ENCODE measurements at regions not wholly inside any gene's neighbourhood (a gene's known extent, or its start where the extent isn't known, plus 50 kb on each side); places are given as distances from the start of the nearest gene placed in this dataset.

DNA sequence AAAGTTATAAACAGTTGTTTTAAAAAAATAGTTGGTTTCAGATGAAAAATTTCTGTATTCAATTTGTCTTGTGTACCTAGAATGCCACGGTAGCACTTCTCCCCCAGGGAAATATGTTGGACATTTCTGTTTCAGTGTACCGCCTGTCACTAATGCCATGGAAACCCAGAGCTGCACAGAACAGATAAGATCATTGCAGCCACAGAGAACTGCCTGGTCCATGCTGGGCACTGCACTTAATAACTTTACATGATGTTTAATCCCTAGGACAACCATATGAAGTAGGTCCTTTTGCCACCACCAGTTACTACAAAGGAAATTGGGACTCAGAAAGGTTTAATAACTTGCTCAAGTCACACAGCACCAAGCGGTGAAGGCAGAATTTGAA lies 253.4 kb upstream of the SRRM4 start:
- no peak overlapping the region for H3K4me3 ChIP-seq
- intact Hi-C loops (cut with DNase I; ENCODE audit: low total_unique reads): no loop called here
- 75 to 91% (median 86%) methylated on average over 3 of the region's 3 CpGs for WGBS, 5 donors
- no peak for DNase-seq
- H3K27ac ChIP-seq: no peak overlapping the region
- peaks cover 0 to 5% (median 0%) of the 10 kb centered on the region in 8 donors for H3K9me3 ChIP-seq
- H3K27me3 ChIP-seq (replicated peaks in 1 of 7): no peaks in the 10 kb centered on the region
- no peak for TF ChIP-seq CTCF (IDR thresholded peaks at IDR 0.05 in 8 of 11, conservative IDR thresholded peaks at IDR 0.05 in 3 of 11)
- no peak for TF ChIP-seq POLR2AphosphoS5 (IDR thresholded peaks at IDR 0.05)
- no peak for TF ChIP-seq POLR2A (IDR thresholded peaks at IDR 0.05)
- H3K36me3 ChIP-seq: no peaks in the 10 kb centered on the region
- no peaks in the 10 kb centered on the region for H3K4me1 ChIP-seq

DNA sequence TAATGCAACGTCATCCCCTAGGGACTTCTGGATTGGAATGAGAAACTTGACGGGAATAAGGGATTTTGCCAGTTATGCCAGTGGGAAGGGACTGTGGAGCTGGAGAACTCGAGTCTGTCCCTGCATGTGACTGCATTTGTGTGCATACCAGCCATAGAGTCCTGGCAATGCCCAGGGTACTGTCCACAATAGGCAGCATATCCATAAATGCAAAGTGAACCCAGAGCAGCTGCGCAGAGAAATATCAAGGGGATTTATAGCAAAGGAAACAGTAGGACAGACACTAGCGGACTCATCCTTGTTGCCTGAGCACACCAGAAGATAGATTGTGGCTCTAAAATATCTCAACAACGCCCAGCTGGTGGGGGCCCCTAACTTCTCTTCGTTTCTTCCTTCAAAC lies 247.1 kb upstream of the SRRM4 start:
- intact Hi-C loops (cut with DNase I; ENCODE audit: low total_unique reads): no loop called here

GRCh38 chr12:118737985-118738540 lies 243.3 kb upstream of the SRRM4 start:
- Histone ChIP-seq H3K27ac (no peak overlapping the region), H3K27me3 (replicated peaks in 1 of 7) (no peaks in the 10 kb centered on the region), H3K4me1 (no peaks in the 10 kb centered on the region), H3K36me3 (no peaks in the 10 kb centered on the region), H3K9me3 (peaks cover 0 to 6% (median 0%) of the 10 kb centered on the region in 8 donors), H3K4me3 (no peak overlapping the region)
- no peak for DNase-seq
- intact Hi-C loops (cut with DNase I; ENCODE audit: low total_unique reads): no loop called here
- no peak for TF ChIP-seq POLR2A (IDR thresholded peaks at IDR 0.05)
- no peak for TF ChIP-seq POLR2AphosphoS5 (IDR thresholded peaks at IDR 0.05)
- TF ChIP-seq CTCF (IDR thresholded peaks at IDR 0.05 in 8 of 11, conservative IDR thresholded peaks at IDR 0.05 in 3 of 11): no peak
- 76 to 88% (median 79%) methylated on average over 4 of the region's 4 CpGs for WGBS, 5 donors

More for the DNA sequence above, 247.1 kb upstream of the SRRM4 start:
- peaks cover 0 to 6% (median 0%) of the 10 kb centered on the region in 8 donors for H3K9me3 ChIP-seq
- 51 to 67% (median 59%) methylated on average over 7 of the region's 7 CpGs for WGBS, 5 donors
- H3K4me1 ChIP-seq: no peaks in the 10 kb centered on the region
- no peak overlapping the region for H3K27ac ChIP-seq
- no peaks in the 10 kb centered on the region for H3K27me3 ChIP-seq (replicated peaks in 1 of 7)
- no peak overlapping the region for H3K4me3 ChIP-seq
- DNase-seq: no peak
- H3K36me3 ChIP-seq: no peaks in the 10 kb centered on the region
- no peak for TF ChIP-seq POLR2AphosphoS5 (IDR thresholded peaks at IDR 0.05)
- TF ChIP-seq CTCF (IDR thresholded peaks at IDR 0.05 in 8 of 11, conservative IDR thresholded peaks at IDR 0.05 in 3 of 11): no peak
- no peak for TF ChIP-seq POLR2A (IDR thresholded peaks at IDR 0.05)

DNA sequence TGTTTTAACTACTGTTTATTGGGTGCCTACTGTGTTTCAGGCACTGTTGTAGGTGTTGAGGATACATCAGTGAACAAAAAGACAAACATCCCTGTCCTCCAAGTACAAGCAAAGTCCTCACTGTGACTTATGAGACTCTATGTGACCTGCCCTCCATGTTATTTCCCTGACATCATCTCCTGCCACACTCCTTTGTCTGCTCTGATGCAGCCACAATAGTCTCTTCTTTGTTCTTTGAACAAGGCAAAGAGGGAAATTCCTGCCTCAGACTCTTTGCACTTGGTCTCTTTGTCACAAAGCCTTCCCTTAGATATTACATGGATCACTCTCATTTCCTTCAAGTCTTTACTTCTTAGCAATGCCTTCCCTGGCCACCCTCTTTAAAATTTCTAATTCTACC lies 240.1 kb upstream of the SRRM4 start:
- no peak overlapping the region for H3K27ac ChIP-seq
- no peak overlapping the region for H3K4me3 ChIP-seq
- intact Hi-C loops (cut with DNase I; ENCODE audit: low total_unique reads): no loop called here
- TF ChIP-seq POLR2AphosphoS5 (IDR thresholded peaks at IDR 0.05) (no peak), CTCF (IDR thresholded peaks at IDR 0.05 in 8 of 11, conservative IDR thresholded peaks at IDR 0.05 in 3 of 11) (no peak), POLR2A (IDR thresholded peaks at IDR 0.05) (no peak)
- no peaks in the 10 kb centered on the region for H3K27me3 ChIP-seq (replicated peaks in 1 of 7)
- H3K4me1 ChIP-seq: no peaks in the 10 kb centered on the region
- no peaks in the 10 kb centered on the region for H3K36me3 ChIP-seq
- no peak for DNase-seq
- no peaks in the 10 kb centered on the region for H3K9me3 ChIP-seq

Measured in spleen (tissue), 11 donors.